H9 (cell line): ENCODE measurements at regions not wholly inside any gene's neighbourhood (a gene's known extent, or its start where the extent isn't known, plus 50 kb on each side); places are given as distances from the start of the nearest gene placed in this dataset.

ENCODE experiments used
- DNase-seq: peaks from one replicate; pipeline ENCODE4 v3.0.0-alpha.2; 2017
- H2AFZ ChIP-seq: one replicate; pipeline ENCODE4 v1.6.1; 2013; ENCODE audit warnings: mild to moderate bottlenecking, low read length, control low read depth, moderate library complexity
- H2AK5ac ChIP-seq: 2 replicates; pipeline ENCODE4 v1.6.1; 2013; ENCODE audit warnings: low read length, control low read depth, mixed read lengths; ENCODE audit not compliant: insufficient read length
- H2BK120ac ChIP-seq: one replicate; pipeline ENCODE4 v1.6.1; 2013; ENCODE audit warnings: low read depth, mild to moderate bottlenecking, low read length, control low read depth, inconsistent platforms; ENCODE audit not compliant: poor library complexity, severe bottlenecking
- H2BK12ac ChIP-seq: 2 replicates; pipeline ENCODE4 v1.6.1; 2013; ENCODE audit warnings: low read length, control low read depth, mixed read lengths, low read depth; ENCODE audit not compliant: insufficient read length
- H2BK15ac ChIP-seq: 2 replicates; pipeline ENCODE4 v1.6.1; 2013; ENCODE audit warnings: low read depth, low read length, control low read depth
- H2BK20ac ChIP-seq: one replicate; pipeline ENCODE4 v1.6.1; 2013; ENCODE audit warnings: low read depth, mild to moderate bottlenecking, low read length, control low read depth, inconsistent platforms; ENCODE audit not compliant: poor library complexity, severe bottlenecking
- H2BK5ac ChIP-seq: 2 replicates; pipeline ENCODE4 v1.6.1; 2013; ENCODE audit warnings: low read length, control low read depth, mixed read lengths; ENCODE audit not compliant: insufficient read length
- H3K14ac ChIP-seq: 2 replicates; pipeline ENCODE4 v1.6.1; 2013; ENCODE audit warnings: low read length, control low read depth; ENCODE audit not compliant: insufficient read depth
- H3K18ac ChIP-seq: 2 replicates; pipeline ENCODE4 v1.6.1; 2013; ENCODE audit warnings: low read depth, mild to moderate bottlenecking, mixed read lengths, low read length, control low read depth; ENCODE audit not compliant: insufficient read length
- H3K23ac ChIP-seq: 2 replicates; pipeline ENCODE4 v1.6.1; 2013; ENCODE audit warnings: low read length, control low read depth, mixed read lengths, low read depth; ENCODE audit not compliant: insufficient read length
- H3K23me2 ChIP-seq: 2 replicates; pipeline ENCODE4 v1.6.1; 2013; ENCODE audit warnings: low read depth, mild to moderate bottlenecking, mixed read lengths, low read length, control low read depth; ENCODE audit not compliant: insufficient read length, poor library complexity, severe bottlenecking
- H3K27ac ChIP-seq: 2 replicates; pipeline ENCODE4 v1.5.1; 2013; ENCODE audit warnings: low read length, control low read depth, mixed read lengths, low read depth; ENCODE audit not compliant: insufficient read length
- H3K27me3 ChIP-seq: 2 replicates; pipeline ENCODE4 v1.6.1; 2013; ENCODE audit warnings: low read length, control low read depth, inconsistent platforms; ENCODE audit not compliant: insufficient read depth
- H3K4ac ChIP-seq: 2 replicates; pipeline ENCODE4 v1.6.1; 2013; ENCODE audit warnings: low read depth, mild to moderate bottlenecking, control low read depth, inconsistent platforms, low read length, moderate library complexity
- H3K4me1 ChIP-seq: 2 replicates; pipeline ENCODE4 v1.6.1; 2013; ENCODE audit warnings: low read length, control low read depth, inconsistent platforms; ENCODE audit not compliant: insufficient read depth
- H3K4me2 ChIP-seq: 2 replicates; pipeline ENCODE4 v1.6.1; 2013; ENCODE audit warnings: low read length, control low read depth, mixed read lengths; ENCODE audit not compliant: insufficient read length, insufficient read depth
- H3K56ac ChIP-seq: 2 replicates; pipeline ENCODE4 v1.6.1; 2013; ENCODE audit warnings: low read depth, mild to moderate bottlenecking, mixed read lengths, low read length, control low read depth; ENCODE audit not compliant: insufficient read length
- H3K79me1 ChIP-seq: 2 replicates; pipeline ENCODE4 v1.6.1; 2013; ENCODE audit warnings: low read depth, mild to moderate bottlenecking, moderate library complexity, low read length, control low read depth, inconsistent platforms; ENCODE audit not compliant: insufficient read depth, poor library complexity, severe bottlenecking
- H3K79me2 ChIP-seq: 2 replicates; pipeline ENCODE4 v1.6.1; 2013; ENCODE audit warnings: low read length, control low read depth, inconsistent platforms; ENCODE audit not compliant: insufficient read depth
- H3K9ac ChIP-seq: 2 replicates; pipeline ENCODE4 v1.6.1; 2013; ENCODE audit warnings: low read length, control low read depth, mixed read lengths; ENCODE audit not compliant: insufficient read length; ENCODE audit errors: extremely low read depth
- H3K9me3 ChIP-seq: one replicate; pipeline ENCODE4 v1.6.1; 2013; ENCODE audit warnings: low read depth, low read length, inconsistent platforms; ENCODE audit not compliant: control insufficient read depth
- H3T11ph ChIP-seq: one replicate; pipeline ENCODE4 v1.6.1; 2013; ENCODE audit warnings: mild to moderate bottlenecking, low read length, control low read depth, inconsistent platforms
- H4K20me1 ChIP-seq: one replicate; pipeline ENCODE4 v1.6.1; 2013; ENCODE audit not compliant: control insufficient read depth, insufficient read length, insufficient read depth
- H4K5ac ChIP-seq: 2 replicates; pipeline ENCODE4 v1.6.1; 2013; ENCODE audit warnings: low read depth, mild to moderate bottlenecking, mixed read lengths, low read length, control low read depth; ENCODE audit not compliant: insufficient read length
- H4K8ac ChIP-seq: replicated peaks from 2 replicates; pipeline ENCODE4 v1.6.1; 2013; ENCODE audit warnings: low read length, control low read depth, mixed read lengths, low read depth; ENCODE audit not compliant: insufficient read length
- H4K91ac ChIP-seq: 2 replicates; pipeline ENCODE4 v1.6.1; 2013; ENCODE audit warnings: low read depth, mild to moderate bottlenecking, moderate library complexity, mixed read lengths, low read length, control low read depth; ENCODE audit not compliant: insufficient read length
- H3K27ac Mint-ChIP-seq, 3 experiments: 2 replicates in 2 of 3; 3 replicates in 1 of 3; pipeline ENCODE4 v1.8.0; 2020 to 2021; ENCODE audit warnings: mixed read lengths in 3 of 3, mild to moderate bottlenecking in 1 of 3, moderate library complexity in 1 of 3
- H3K27me3 Mint-ChIP-seq: 2 replicates; pipeline ENCODE4 v1.8.0; 2021; ENCODE audit warnings: low read depth, mild to moderate bottlenecking, moderate library complexity, mixed read lengths
- H3K36me3 Mint-ChIP-seq, 3 experiments: 2 replicates in 2 of 3; 3 replicates in 1 of 3; pipeline ENCODE4 v1.8.0; 2020 to 2021; ENCODE audit warnings: low read depth in 3 of 3, mixed read lengths in 3 of 3; ENCODE audit not compliant: insufficient read depth in 1 of 3
- H3K4me1 Mint-ChIP-seq, 2 experiments: 2 replicates each; pipeline ENCODE4 v1.8.0; 2020; ENCODE audit warnings: mixed read lengths in 2 of 2
- H3K4me3 Mint-ChIP-seq, 2 experiments: 2 replicates in 1 of 2; 3 replicates in 1 of 2; pipeline ENCODE4 v1.8.0; 2020 to 2021; ENCODE audit warnings: mild to moderate bottlenecking in 2 of 2, mixed read lengths in 2 of 2, moderate library complexity in 1 of 2
- H3K9me3 Mint-ChIP-seq, 2 experiments: 2 replicates in 1 of 2; 3 replicates in 1 of 2; pipeline ENCODE4 v1.8.0; 2020; ENCODE audit warnings: mild to moderate bottlenecking in 2 of 2, mixed read lengths in 2 of 2, moderate library complexity in 1 of 2
- WGBS: extraction: QIAGEN DNeasy Blood & Tissue Kit; methylation state at CpG from one replicate; pipeline ENCODE4 v1.1.7; 2013; ENCODE audit warnings: missing lambda C conversion rate, low lambda C conversion rate, mixed read lengths; ENCODE audit not compliant: insufficient read length; ENCODE audit errors: extremely low coverage; 5-methylcytosine and 5-hydroxymethylcytosine counted together
- TF ChIP-seq, protein P1 (sequence below): fragments of 200-600 bp; sonication (generic); conservative IDR thresholded peaks from 3 replicates; pipeline ENCODE4 v1.8.0; 2021; ENCODE audit warnings: antibody characterized with exemption, mild to moderate bottlenecking

DNA sequence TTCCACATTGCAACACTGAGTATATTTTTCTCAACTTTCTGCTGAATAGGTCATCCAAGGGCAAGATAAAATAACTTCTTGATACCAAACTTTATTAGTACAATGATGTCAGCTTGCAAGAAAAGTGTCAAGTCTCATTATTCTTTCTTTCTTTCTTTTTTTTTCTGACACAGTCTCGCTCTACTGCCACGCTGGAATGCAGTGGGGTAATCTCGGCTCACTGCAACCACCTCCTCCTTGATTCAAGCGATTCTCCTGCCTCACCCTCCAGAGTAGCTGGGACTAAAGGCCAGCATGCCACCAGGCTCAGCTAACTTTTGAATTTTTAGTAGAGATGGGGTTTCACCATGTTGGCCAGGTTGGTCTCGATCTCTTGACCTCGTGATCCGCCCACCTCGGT, 523.4 kb downstream of the FSCB start:
- Histone ChIP-seq H2AFZ (no peak overlapping the region), H4K20me1 (no peaks in the 10 kb centered on the region), H2BK15ac (no peak overlapping the region), H4K91ac (no peak overlapping the region), H3K79me1 (no peaks in the 10 kb centered on the region), H3K9me3 (no peaks in the 10 kb centered on the region), H3K4me1 (no peaks in the 10 kb centered on the region), H3K4ac (no peak overlapping the region), H3K56ac (no peak overlapping the region), H3K27me3 (no peaks in the 10 kb centered on the region), H4K5ac (no peak overlapping the region), H3K9ac (no peak overlapping the region), H4K8ac (no peak overlapping the region), H3K79me2 (no peaks in the 10 kb centered on the region), H3K14ac (no peak overlapping the region), H3T11ph (no peak overlapping the region), H3K4me2 (no peak overlapping the region), H2BK12ac (no peak overlapping the region), H3K18ac (no peak overlapping the region), H2AK5ac (no peak overlapping the region), H2BK5ac (no peak overlapping the region), H2BK120ac (no peak overlapping the region), H3K23me2 (no peaks in the 10 kb centered on the region), H3K27ac (no peak overlapping the region), H3K23ac (no peak overlapping the region), H2BK20ac (no peak overlapping the region)
- no peak for DNase-seq
- TF ChIP-seq, protein P1, sequence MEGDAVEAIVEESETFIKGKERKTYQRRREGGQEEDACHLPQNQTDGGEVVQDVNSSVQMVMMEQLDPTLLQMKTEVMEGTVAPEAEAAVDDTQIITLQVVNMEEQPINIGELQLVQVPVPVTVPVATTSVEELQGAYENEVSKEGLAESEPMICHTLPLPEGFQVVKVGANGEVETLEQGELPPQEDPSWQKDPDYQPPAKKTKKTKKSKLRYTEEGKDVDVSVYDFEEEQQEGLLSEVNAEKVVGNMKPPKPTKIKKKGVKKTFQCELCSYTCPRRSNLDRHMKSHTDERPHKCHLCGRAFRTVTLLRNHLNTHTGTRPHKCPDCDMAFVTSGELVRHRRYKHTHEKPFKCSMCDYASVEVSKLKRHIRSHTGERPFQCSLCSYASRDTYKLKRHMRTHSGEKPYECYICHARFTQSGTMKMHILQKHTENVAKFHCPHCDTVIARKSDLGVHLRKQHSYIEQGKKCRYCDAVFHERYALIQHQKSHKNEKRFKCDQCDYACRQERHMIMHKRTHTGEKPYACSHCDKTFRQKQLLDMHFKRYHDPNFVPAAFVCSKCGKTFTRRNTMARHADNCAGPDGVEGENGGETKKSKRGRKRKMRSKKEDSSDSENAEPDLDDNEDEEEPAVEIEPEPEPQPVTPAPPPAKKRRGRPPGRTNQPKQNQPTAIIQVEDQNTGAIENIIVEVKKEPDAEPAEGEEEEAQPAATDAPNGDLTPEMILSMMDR: no peak
- Mint-ChIP-seq H3K36me3 (peaks cover 0 to 6% (median 3%) of the 10 kb centered on the region in 3 experiments; a peak in 4 of 7 replicates), H3K4me3 (no peak overlapping the region), H3K9me3 (peaks cover 9 to 10% of the 10 kb centered on the region in 2 experiments; a peak in 4 of 5 replicates), H3K27me3 (no peaks in the 10 kb centered on the region), H3K27ac (no peak overlapping the region), H3K4me1 (0 out of 4 replicates have a peak, but pooled peaks cover 0 to 1% of the 10 kb centered on the region in 2 experiments)
- WGBS: no CpG with 5 or more reads among the region's 8 CpGs
